ENCODE measurements at regions not wholly inside any gene's neighbourhood (a gene's known extent, or its start where the extent isn't known, plus 50 kb on each side); places are given as distances from the start of the nearest gene placed in this dataset.

DNA sequence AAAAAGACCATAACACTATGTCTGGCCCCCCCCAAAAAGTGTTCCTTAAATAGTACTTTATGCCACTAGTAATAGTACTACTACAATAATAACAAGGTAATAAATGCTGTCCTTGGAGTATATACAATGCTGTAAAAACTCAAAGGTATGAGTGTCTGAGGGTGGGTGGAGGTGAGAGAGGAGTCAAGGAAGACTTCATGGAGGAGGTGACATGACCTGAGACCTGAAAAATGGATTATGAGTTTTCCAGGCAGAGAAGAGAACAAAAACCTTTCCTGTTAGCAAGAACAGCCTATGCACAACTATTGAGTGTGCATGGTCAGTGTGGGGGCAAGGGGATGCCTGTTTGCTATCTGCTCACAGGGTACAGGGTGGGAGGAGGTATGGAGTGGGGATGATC is 290.2 kb upstream of the USP24 start:
- DNase-seq (ENCODE audit: low read depth): no peak

DNA sequence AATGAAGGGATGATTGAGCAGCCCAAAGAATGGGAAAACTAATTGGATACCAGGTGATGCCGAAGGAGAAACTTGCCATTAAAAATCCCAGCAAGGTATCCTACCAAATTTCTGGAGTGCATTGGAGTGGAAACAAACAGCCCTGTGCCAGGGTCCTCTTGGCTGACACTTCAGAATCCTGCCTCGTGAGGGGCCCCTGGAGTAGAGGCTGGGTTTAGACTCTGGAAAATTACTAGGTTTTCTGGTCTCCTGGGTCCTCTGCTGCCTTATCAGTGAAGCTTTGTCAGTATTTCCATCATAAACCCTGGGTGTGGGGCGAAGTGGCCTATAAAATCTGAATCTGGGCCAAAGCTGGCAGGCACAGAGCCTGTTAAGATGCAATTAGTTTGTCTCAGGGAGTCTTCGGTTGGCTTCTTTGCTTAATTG is 289.2 kb upstream of the USP24 start:
- no peak for DNase-seq (ENCODE audit: low read depth)

DNA sequence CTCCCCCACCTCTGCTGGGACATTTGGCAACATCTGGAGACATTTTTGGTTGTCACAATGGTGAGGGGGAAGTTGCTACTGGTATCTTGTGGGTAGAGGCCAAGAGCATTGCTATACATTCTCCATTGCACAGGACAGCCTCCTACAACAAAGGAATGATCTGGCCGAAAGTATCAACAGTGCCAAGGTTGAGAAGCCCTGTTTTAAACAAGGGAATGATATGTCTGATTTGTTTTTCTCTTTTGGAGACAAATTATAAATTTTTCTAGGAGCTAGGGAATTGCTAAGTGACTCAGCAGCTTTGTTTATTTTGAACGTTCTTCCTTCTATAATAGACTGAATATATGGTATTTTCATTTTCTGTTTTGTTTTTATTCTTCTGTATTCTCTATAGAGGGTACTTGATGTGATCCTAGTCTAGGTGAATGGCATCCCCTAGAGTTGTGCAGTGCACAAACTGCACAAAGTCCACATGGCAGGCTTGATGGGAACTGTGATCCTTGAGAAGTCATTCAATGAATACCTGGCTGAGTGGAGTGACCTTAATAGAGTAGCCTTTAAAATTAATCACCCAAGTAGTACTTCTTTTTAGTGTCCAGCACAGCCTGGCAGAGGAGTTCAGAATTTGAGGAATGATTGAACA is 288.6 kb upstream of the USP24 start:
- peak; percentile 46 for DNase-seq (ENCODE audit: low read depth)

DNA sequence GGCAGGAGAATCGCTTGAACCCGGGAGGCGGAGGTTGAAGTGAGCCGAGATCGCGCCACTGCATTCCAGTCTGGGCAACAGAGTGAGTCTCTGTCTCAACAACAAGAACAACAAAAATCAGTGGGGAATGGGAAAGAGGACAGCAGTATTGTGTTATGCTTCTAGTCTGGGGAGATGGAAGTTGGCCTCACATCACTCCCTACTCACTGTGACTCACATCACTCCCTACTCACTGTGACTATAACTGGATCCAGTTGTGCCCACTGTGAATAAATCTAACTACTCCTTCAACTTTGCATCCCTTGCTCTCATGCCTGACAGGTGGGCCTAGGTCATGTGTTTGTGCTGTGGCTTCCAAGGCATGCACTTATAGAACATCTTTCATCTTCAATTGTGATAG is 285.4 kb upstream of the USP24 start:
- DNase-seq (ENCODE audit: low read depth): peak; percentile 39

DNA sequence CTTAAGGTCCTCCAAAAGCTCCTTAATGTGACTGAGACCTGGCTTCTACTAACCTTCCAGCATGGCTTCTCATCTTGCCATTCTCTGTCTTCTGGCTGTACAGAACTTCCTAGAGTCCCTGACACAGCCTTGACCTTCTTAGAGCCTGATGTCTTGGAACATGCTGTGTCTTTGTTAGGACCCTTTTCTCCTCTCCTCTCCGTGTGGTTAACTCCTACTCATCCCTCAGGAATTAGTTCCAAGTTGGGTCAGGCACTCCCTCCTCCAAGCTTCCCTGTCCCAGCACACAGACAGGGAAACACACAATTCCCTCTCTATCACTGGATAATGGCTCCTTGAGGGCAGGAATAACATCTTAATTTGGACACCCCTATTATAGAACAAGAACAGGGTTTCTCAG is 275.4 kb upstream of the USP24 start:
- DNase-seq (ENCODE audit: low read depth): peak; percentile 75

DNA sequence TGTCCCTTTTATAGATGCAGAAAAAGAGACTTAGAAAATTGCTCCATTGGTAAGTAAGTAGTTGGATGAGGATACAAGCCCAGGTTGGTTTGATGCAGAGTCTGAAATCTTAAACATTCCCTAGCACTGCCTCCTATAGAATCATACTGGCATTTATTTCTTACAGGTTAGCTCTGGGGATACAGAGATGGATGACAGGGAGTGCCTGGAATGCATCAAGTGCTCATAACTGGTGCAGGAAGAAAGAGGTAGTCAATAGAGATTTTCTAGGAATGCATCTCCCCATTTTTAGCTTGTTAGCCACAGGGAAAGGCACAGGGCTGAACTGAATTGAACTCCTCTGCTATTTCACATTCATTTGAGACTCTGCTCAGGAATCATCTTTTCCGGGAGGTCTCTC is 269.0 kb upstream of the USP24 start:
- DNase-seq (ENCODE audit: low read depth): peak; percentile 36

DNA sequence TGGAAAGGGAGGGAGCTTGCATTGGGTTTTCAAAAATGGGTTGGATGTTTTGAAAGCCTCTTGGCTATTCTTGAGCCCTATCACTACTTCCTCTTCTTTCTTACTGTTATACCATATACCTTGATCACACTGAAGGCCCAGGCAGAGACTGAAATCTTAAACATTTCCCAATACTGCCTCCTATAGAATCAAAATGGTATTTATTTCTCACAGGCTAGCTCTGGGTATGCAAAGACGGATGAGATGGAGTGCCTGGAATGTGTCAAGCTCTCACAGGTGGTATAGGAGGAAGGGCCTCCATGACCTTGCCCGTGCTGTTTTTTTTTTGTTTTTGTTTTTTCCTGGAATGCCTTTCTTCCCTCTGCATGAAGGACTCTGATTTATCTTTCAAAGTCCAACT is 268.4 kb upstream of the USP24 start:
- no peak for DNase-seq (ENCODE audit: low read depth)

DNA sequence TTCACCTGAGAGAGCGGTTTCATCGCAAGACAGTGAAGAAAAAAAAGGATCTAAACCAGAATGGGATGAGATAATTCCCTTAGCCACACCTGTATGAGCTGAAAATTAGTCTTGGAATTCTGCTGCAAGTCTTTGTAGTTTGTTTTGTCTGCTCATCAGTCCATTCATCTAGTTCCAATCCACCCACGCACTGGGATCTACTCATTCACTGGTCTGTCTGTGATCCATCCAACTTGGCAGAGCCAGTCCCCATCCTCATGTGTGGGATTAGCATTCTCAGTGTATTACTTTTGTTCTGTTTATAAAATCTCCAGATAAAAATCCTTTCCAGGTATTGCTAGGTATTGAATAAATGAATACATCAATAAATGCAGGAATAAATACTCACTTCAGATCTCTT is 266.5 kb upstream of the USP24 start:
- no peak for DNase-seq (ENCODE audit: low read depth)

DNA sequence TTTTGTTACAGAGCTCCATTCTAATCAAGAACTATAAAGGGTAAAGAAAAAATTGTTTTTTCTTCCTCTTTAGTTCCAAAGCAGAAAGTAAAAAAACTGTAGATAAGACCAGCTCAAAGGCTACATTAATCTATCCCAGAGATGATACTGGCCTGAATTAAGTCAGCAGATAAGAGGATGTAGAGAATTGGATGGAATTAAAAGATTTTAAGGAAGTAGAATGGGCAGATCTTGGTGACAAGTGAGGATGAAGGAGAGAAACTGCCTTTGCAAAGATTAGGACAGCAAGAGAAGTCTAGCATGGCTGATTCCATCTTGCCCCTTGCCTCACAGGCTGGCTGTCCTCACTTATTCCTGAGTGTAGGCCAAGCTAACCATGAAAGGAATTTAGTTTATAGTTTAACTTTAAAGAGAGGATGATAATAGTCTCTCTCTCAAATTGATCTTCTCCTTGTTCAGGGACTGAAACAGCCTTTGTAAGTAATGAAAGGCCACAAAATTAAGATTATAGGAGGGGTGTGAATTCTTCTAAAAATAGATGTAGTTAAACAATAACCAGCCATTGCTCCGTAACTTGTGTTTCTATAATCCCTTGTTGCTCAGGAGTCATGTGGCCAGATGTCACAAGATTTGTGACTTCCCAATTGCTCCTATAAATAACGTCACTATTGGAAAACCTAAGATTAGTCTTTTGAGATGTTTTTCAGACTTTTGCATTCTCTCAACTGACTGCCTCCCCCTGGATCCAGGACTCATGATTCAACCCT is 265.0 kb upstream of the USP24 start:
- no peak for DNase-seq (ENCODE audit: low read depth)

DNA sequence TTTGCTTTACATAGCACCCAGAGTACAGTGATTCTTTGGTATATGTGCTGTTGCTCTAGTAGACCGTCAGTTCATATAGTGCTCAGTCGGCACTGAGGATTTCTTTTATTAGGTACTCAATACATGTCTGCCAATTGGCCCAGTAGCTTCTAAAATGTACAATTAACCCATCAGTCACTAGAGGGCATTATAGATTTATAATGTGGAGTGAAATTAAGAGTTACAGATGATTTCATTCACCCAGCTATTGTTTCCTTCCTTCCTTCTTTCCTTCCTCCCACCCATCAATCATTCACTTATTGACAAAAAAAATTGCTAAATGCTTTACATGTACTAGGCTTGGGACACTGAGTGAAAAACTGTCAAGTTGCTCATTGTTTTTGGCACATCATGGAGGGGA is 263.6 kb upstream of the USP24 start:
- peak; percentile 63 for DNase-seq (ENCODE audit: low read depth)

DNA sequence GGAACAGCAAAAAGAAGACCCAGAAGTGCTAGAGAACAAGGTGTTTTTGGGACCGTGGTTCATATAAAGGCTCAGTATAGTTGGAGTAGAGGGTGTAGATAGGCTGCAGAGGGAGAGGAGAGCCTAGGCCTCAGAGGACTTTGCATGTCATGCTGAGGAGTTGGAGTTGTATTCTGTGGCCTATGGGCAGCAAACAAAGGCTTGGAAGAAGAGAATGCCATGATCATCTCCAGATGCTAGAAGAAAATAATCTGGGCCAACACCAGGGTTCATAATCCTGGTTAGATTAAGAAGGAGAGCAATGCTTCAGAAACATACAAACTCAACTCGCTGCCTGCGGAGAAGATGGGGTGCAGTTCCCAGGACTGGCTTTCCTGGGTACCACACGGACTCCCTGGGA is 262.8 kb upstream of the USP24 start:
- DNase-seq (ENCODE audit: low read depth): no peak

DNA sequence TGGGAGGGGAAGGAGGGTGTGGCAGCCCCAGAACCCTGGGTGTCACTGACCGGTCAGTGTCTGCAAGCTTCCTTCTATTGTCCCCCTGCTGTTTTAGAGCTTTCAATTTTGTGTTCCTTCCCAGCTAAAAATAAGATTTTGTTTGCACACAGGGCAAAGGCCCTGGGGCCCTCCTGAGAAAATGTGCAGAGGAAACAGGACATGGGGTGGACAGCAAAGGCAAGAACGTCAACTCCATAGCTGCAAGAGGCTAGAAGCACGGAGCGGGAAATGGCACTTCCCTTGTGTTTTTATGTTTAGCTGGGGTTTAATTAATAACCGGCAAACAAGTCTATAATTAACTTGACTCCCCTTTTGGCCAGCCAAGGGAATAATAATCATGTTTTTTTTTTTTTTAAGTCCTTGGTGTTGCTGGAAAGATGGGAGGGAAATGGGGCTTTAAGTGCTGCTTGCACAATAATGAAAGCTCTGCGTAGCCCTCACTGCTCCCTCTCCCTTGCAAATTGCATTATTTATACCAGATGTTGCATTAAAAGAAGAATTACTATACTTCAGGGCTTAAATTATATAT is 261.4 kb upstream of the USP24 start:
- no peak for DNase-seq (ENCODE audit: low read depth)

DNA sequence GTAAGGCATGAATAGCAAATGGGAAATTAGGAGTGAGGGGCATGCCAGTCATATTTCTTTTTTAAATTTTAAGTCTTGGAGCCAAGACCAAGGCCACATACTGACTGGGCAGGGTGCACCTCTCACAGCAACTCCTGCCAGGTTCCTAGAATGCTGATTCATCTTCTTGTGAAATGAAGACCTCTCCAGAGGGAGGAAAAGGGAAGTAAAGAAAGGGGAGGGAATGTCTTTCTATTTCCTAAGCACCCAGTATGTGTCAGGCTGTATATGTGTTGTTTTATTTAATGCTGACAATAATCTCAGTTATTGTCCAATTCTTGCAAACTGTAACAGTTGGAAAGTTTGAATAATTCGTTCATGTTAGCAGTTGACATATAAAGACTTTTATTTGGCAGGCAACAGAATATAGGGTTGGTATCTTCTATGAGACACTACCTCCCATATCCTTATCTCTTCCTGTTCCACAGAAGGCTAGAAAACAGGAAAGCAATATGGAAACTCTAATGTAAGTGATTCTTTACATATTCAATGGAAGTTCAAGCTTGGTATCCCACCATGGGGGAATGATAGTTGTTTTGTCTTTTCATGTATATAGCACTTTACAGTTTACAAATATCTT is 259.1 kb upstream of the USP24 start:
- peak; percentile 50 for DNase-seq (ENCODE audit: low read depth)

DNA sequence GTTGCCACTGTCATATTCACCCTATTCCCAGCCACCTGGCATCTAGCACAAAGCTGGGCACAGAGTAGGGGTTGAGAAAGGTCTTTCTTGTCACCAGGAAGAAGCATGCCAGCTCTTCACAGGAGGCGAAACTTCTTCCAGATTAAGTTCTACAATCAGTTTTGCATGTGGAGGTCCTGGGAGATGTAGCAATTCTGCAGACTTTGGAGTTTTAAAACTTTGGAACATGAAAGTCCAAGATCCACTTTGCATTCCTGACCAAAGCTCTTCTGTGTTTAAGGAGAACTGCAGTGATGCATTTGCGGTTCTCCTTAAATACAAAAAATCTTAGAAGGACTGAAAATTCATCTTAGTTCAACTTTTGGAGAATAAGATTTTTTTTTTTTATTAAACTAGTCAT is 258.5 kb upstream of the USP24 start:
- DNase-seq (ENCODE audit: low read depth): no peak

DNA sequence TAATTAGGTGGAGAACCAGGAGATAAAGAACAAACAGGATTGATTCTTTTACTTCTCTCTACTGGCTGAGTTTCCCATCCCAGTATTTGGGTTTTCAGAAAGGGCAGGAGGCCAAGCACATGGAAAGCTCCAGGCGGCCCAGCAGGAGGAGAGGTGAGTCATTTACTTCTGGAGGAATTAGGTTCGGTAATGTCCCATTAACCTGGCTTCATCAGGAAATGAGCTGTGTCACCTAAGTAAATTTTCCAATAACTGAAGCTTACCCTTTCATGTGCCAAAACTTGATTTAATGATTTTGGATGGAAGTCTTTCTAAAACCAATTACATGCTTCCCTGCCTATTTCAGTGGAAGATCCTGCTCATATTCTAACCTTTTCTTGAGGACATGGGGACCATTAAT is 257.6 kb upstream of the USP24 start:
- DNase-seq (ENCODE audit: low read depth): peak; percentile 61

DNA sequence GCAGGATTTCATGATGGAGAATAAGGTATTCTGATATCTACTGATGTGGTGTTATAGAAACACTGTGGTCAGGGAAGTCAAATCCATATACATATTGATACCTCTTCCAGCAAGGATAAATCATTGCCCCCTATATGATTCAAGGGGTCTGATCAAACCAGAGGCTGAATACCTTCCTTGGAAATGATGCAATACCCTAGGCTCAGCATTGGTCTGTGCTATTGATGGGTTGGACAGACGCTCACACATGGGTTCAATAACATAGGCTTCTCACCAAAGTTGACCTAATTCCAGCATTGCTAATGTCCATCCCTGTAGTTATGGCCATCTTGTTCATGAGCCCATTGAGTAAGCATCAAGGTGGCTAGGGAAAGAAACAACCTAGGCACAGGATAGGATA is 257.0 kb upstream of the USP24 start:
- no peak for DNase-seq (ENCODE audit: low read depth)

DNA sequence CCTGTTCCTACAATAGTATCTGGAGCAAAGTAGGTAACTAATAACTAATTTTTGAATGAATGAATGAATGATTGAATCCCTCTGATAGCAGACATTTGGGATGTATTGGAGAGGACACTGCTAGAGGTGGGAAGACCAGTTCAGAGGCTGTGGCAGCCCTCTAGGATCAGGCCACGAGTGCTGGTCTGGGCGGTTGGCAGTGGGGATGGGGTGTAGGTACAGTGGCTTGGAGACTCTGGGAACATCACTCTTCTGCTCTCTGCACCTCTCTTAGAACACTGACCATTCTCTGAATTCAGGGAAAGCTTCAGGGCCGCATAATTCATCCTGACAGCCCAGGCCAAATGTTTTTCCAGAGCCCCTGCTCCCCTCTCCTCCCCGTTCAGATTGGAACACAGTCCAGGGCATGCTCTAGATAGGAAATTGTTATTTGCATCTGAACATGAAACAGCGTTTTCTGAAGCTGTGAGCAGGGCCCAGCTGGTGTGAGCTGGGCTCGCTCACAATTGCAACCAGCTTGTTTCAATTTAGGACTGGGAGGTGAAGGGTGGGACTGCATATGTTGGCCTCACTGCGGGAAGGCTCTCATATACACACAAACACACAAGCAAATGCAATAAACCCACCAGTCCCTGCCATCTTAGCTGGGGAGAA is 253.1 kb upstream of the USP24 start:
- no peak for DNase-seq (ENCODE audit: low read depth)

DNA sequence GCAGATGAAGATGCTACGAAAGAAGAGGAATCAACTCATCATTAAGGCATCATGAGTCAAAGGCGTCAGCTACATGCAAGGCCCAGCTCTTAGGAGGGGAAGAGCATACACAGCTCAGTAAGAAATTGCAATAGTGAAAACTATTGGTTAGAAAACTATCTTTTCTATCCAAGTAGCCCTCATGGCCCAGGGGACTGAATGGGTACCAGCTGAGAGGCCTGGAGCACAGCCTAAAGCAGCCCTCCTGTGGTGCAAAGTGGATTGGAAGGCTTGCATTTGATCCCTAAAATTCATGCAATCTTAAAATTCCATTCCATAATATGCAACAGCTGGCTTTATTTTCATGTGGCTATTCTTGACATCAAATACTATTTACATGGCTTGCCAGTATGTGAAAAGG is 251.8 kb upstream of the USP24 start:
- no peak for DNase-seq (ENCODE audit: low read depth)

DNA sequence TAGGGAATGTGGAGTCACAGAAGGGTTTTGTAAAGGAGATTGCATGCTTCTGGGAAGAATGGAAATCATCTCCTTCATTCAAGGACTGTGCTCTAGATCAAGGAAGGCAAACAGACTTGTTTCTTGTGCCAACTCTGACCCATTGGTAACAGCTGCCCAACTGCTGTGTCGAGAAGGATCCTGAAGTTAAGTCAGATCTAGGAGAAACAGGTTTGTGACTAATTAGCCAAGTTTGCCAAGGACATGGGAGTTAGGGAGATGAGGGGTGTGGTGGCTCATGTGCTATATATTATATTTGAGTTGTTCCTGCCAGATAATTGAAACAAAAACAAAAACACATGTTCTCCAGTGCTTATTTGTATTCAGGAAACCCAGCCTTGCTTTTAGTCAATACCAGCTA is 251.2 kb upstream of the USP24 start:
- DNase-seq (ENCODE audit: low read depth): no peak

DNA sequence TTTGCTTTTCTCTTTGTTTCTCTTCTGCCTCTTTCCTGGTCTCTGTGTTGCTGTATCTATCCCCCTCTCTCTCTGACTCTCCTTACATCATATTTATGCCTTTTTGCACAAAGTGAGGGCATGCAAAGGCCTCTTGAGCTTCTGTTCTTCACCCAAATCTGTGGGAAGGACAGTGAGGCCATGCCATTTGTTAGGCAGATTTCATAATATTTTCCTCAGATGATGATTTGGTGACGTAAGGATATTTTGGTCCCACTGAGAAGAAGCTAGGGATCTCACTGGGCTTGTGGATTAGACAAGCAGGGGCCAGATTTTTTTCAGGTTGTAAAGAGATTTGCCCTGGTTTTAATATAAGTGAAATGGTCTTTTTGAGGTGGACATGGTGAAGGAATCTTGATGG is 249.4 kb upstream of the USP24 start:
- DNase-seq (ENCODE audit: low read depth): no peak

DNA sequence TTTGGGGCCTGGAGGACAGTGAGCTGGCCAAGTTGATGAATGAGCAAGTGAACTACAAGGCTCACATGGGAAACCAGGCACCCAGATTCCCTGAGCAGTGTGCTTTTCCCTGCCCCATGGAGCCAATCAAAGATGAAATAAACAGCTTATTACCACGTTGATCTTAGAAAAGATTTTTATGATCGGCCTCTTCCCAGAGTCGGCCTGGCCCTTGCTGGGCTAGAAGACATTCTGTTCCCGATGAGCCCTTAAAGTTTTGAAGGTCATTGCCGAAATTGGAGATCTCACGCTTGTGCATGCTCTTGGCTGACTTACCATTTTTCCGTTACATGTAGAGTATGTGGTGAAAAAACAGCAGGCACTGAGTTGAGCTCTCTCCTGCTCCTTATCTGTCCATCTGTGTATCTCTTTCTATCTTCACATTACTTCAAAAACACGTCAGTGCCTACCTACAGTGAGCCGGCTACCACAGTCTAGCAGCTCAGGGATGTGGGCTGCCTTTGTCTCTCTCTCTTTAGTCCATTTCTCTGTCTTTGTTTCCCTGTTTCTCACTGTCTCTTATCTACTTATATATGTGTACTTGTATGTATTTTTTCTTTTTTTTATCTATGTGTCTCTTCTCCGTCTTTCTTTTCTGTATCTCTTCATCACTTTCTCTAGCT is 248.8 kb upstream of the USP24 start:
- no peak for DNase-seq (ENCODE audit: low read depth)

DNA sequence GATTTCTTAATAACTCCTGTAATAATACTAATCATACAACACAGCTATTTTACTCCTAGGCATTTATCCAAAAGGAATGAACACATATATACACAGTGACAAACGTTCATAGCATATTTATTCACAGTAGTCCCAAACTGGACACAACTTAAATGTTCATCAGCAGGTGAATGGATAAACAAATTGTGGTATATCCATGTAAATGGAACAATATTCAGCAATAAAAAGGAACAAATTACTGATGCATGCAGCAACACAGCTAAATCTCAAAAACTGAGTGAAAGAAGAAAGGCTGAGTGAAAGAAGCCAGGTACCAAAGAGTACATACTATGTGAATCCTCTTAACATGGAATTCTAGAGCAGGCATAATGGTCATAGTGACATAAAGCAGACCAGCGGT is 242.7 kb upstream of the USP24 start:
- no peak for DNase-seq (ENCODE audit: low read depth)

Data from ELR (cell line).